SH-SY5Y (cell line): ENCODE measurements at regions not wholly inside any gene's neighbourhood (a gene's known extent, or its start where the extent isn't known, plus 50 kb on each side); places are given as distances from the start of the nearest gene placed in this dataset.

Experiments
- GATA2 ChIP-seq: IDR thresholded peaks from 2 replicates; pipeline ENCODE4 v1.6.1; 2011; ENCODE audit warnings: mild to moderate bottlenecking, low read depth, low read length
- GATA3 ChIP-seq: IDR thresholded peaks from 2 replicates; pipeline ENCODE4 v1.6.1; 2011; ENCODE audit warnings: low read depth, mild to moderate bottlenecking, low read length, moderate library complexity

DNA sequence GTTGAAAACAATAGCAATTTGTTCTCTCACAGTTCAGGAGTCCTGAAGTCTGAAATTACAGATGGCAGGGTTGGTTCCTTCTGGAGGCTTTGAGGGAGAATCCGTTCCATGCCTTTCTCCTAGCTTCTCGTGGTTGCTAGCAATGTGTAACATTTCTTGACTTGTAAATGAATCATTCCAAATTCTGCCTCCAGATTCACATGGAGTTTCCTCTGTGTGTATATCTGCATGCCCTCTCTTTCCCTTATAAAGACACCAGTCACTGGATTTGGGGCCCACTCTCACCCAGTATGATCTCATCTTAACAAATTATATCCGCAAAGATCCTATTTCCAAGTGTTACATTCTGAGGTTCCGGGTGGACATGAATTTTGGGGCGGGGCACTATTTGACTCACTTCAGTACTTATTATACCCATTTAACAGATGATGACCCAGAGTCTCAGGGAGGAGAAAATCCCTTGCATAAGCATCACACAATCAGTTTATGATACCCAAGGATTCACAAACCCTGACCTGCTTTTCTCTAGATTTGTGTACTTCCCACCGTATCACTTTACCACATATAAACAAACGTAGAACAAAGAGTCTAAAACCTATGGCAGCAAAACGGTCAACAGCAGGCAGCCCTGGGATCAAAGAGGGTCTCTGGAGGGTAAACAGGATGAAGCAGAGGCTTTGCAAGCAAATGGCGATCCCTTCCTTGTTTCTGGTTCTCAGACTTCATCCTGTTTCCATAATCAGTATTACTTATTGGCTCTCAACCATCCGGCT is 93.7 kb downstream of the C9orf152 start:
- TF ChIP-seq GATA3 (no peak), GATA2 (no peak)

DNA sequence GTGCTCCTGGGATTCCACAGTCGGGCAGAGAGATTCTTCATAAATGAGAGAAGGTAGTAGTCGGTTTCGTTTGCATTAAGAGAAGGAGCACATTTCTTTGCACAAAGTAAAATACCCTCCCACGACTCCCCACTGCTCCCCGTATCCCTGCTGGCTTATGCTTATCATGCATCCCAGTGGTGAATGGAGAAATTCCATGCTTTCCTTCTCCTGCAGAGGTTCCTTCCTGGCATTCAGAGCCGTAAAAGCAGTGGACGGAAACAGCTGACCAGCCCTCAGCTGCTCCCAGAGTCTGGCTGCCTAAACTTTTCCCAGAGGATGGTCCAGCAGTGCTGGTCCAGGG is 93.1 kb downstream of the C9orf152 start:
- TF ChIP-seq GATA2, result no peak
- no peak for TF ChIP-seq GATA3

DNA sequence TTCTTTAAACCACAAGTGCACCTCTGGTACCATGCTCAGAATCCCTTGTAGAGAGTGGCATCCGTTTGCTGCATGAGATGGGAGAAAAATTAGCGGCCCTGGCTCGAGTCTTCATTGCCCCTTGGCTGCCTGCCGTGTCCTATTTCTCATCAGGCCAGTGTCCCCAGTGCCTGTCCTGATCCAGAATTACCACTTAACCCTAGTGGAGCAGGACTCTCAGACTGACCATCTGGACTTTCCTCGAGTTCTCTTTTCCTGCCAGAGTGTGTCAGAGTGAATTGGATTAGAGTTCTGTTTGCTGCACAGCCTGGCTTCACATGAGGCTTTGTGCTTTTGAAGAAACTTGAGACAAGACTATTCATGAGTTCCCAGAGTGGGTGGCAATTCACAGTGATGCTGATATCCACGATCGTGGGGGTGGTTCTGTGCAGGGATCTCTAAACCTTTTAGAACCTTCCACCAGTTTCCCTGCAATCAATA is 92.6 kb downstream of the C9orf152 start:
- TF ChIP-seq GATA2 (no peak), GATA3 (no peak)

DNA sequence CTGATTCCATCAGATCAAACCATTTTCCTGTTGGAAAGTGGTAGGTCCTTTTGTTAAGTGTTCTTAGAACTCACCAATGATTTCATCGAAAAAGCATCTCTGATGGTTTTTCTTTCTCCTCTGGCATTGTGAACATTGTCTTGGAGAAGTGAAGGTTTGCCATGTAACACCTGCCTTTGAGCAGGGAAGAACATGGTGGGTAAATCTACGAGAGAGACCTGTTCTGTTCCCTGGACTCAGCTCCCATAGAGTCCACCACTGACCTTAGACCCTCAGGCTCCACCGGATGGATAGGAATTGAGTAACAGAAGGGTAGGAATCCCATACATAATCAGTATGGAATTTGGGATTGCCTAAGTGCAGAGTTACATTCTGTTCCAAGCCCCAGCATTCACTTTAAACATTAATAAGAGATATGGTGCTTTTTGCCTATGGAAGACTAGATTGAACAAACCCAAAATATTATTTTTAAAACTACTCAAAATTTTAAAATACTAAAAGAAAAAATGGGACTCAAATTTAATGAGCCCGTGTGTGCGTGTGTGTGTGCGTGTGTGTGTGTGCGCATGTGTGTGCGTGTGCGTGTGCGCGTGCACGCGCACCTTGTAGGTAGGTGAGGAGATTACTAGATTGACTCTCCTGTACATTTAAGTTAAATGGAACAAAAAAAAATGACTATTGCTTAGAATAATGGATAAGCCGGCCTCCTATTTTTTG is 92.0 kb downstream of the C9orf152 start:
- no peak for TF ChIP-seq GATA3
- TF ChIP-seq GATA2, result no peak

DNA sequence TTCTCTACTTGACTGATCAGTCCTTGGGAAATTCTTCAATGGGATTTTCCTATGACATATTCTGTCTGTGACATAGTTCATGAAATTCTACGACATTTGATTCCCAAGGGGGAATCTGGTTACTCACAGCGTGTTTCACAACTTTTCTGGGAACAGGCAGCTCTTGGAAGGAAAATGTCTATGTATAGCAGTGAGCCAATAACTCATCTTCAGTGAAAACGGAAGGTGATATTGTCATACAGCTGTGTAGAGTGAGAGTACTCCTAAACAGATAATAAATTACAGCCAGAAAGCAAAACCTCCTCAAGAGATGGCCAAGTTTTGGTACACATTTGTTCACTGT is 91.4 kb downstream of the C9orf152 start:
- TF ChIP-seq GATA3, result no peak
- TF ChIP-seq GATA2, result no peak

DNA sequence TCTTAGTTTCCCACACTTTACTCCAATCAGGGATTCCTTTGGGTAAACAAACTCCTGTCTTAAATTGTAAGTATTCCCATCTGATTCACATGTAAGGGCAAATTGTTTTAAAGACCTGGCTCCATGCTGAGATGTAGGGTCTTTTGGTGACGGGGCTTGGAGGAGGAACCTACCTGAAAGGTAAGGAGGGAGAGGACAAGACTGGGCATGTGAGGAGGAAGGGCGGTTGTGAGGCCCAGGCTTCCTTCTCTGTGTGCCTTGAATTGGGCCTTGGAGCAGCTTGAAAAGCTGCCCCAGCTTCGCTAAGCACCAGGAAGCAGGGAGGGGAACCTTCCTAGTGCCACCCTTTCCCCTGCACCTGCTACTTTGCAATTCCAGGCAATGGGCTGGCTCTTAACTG is 86.8 kb downstream of the C9orf152 start:
- TF ChIP-seq GATA2, result no peak
- no peak for TF ChIP-seq GATA3

DNA sequence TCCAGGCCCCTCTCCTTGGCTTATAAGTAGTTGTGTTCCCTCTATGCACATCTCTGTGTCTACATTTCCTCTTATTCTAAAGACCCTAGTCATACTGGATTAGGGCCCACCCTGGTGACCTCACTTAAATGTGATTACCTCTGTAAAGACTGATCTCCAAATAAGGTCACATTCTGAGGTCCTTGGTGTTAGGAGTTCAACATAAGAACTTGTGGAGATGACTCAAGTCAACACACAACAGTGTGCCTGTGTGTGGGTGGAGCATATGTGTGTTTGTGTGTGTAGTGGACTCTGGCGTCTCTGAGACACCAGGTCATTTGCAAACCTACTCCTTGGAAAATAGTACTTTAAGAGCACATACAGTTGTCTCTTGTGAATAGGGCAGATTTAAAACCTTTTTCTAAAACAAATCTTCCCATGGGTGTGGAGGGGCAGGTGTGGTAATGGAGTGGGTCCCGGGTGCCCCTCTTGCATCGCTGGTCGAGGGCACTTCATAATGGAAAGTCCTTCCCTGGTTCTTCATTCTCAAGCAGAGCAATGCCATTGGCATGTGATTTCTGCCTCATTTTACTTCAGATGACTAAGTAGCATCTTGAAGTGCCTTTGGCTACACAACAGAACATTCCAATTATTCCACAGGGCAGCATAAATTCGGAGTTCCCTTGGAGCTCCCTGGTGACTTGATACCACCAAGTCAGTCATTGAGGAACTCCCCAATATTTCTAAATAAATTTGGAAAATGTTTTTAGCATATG is 84.4 kb downstream of the C9orf152 start:
- no peak for TF ChIP-seq GATA3
- TF ChIP-seq GATA2, result no peak

DNA sequence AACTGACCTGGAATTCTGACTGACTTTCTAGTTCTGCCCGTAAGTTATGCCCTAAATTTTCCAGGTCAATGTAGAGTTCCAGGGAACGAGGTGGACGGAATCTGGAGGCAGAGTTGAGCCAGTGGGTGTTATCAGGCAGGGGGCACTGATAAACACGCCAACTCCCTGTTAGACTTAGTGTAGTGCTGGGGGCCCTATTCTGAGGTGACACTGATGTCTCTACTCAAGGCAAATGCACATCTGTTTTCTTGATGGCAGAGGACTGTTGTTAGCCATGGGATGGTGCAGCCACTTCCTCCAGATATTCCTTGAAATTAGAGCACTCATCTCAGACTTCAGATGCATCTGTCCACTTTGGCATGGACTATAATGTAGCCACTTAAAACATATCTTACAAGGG is 83.5 kb downstream of the C9orf152 start:
- no peak for TF ChIP-seq GATA3
- TF ChIP-seq GATA2, result no peak

DNA sequence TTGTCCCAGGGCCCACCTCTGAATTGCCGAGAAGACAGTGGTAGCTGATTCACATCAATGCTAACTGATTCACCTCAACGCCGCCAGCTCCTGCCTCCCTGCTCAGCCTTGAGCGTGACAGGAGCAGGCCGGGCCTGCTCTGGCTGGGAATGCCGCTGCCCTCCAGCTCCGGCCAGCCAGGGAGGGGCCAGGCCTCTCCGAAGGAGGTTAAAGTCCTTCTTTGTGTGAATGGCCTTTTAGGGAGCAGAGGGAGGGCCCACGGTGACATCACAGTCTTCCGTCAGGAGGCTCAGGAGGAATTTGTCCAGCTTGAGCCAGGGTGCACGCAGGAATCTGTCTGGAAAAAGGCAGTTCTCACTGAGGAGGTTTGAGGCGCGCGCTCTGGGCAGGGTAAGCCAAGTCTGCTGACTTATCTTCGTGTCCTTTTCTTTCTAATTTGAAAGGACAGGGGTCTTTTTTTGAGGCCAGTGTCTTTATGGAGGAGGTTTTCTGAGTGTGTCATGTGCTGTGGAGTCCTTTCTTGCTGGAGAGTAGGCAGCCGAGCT is 82.7 kb downstream of the C9orf152 start:
- TF ChIP-seq GATA3 (no peak), GATA2 (no peak)

DNA sequence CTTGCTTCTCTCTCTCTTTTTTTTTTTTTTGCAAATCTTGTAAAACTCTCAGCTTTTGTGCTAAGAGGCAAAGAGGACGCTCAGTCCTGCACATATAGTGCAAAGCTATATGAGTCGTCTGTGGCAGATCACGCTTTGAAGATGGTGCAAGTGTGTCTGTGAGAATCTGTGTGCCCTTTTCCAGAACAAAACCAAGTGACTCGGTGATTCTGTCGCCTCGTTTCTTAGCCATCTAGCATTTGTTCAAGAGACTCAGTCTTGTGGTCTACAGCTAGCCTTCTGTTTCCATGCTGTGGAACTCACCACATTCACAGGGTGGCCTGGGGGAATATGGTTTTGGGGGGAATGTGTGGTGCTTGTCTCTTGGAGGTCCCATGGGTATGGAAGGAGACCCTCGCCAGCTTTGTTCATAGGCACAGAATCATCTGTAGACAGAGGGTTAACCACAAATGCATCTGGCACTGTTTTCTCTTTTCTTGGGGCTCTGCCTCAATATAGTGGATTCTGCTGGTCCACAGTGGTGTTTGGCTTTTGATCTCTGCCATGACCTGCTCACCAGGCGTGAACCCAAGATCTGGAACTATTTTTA is 82.1 kb downstream of the C9orf152 start:
- TF ChIP-seq GATA3 (no peak), GATA2 (no peak)

DNA sequence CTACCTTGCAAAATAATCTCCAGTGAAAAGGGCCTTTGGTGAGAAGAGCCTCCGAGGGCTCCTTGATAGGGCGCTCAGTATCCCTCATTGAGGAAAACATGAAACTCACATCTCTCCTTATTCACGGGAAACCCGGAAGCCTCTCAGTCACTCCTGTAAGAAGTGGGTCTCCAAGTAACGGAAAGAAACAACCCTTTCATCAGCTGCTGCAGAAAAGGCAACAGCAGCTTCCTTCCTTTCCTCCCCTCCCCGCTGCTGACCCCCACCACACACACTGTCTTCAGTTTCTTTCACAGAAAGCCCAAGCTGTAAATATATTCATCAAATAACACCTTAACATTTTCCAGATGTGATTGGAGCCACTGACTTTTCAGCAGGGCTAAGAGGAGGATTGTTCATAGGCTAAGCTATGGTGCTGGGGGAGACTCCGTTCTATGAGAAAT is 81.4 kb downstream of the C9orf152 start:
- no peak for TF ChIP-seq GATA2
- no peak for TF ChIP-seq GATA3

DNA sequence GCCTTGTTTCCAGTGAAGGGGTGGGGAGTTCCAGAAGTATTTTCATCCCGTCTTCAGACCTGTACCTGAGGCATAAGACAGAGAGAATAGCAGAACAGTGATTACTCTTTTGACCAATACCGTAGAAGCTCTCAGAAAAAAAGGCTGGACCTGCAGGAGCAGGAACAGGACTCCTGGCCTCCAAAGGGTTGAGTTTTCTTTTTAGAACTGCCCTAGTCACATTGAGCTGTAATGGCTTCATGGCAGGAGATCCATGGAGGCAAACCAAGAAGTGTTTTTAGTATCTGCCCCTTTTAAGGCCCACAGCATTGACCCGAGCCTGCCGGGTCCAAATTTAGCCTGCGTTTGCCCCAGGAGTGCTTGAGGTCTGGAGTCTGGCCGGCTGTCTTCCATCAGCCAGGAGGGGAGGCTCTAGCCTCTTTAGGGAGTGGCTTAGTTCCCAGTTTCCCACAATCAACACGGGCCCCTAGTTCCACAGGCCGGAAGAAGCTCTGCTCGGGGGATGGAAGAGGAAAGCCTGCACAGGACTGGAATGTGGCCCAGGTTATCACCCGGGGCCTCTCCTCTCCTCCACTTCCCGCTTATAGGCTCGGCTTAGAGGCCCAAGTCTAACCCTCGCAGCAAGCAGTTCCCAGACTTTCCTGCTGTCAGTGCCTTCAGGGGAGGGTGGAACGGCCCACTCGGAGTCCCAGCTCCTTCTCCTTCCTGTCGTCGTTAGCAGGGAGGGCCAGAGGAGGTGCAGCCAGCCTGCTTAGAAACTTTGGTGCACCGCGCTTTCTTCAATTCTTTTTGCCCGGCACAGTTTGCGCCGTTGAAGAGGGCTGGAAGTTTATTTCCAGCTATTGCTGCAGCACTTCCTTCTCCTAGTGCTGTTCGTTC is 80.7 kb downstream of the C9orf152 start:
- TF ChIP-seq GATA2, result no peak
- TF ChIP-seq GATA3, result no peak

DNA sequence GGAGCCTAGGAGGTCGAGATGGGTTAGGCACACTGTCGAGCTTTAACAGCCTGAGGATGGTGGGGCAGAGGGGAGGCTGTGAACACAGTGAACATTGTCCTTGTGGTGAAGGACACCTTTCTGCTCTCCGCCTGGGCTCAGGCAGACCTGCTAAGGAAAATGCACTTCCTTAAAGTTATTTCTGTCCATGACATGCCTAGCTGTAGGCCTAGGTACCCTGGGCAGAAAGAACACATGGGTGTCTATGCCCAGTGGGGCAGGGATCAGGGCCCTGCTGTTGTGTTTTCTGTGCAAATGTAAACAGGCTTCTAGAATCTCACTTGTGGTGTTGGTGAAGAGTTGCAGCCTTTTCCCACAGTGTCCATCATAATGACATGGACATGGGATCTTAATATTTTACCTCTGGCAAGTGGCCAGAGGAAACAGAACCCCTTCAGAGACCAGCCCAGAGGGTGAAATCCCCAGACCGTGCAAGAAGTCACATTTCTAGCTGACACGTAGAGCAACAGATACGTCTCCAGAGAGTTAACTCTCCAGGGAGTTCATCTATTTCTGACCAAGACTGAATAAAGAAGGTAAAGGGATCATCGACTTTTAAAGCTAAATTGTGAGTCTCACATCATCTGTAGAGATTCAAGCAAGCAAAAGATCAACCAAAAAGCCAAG is 79.2 kb downstream of the C9orf152 start:
- TF ChIP-seq GATA3, result no peak
- TF ChIP-seq GATA2, result no peak
